ENCODE measurements at regions not wholly inside any gene's neighbourhood (a gene's known extent, or its start where the extent isn't known, plus 50 kb on each side); places are given as distances from the start of the nearest gene placed in this dataset.

DNA sequence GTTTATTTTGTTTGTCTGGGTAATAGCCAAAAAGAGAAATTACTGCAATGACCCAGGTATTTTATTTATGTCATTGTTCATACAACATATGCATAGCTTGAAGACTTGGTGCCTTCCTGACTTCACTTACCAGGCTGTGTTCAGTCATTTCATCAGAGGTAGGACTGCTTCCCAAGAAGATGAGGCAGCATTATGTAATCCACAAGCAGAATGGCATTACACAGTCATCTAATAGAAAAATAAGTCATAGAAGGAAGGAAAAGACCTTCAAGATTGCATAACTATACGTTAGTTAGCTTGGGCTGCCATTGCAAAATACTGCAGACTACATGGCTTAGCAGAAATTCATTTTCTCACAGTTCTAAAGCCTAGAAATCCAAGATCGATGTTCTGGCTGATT, 167.5 kb downstream of the NMUR2 start:
- no peak overlapping the region for H3K4me3 ChIP-seq (ENCODE audit: control insufficient read depth, low read depth, low read length)
- TF ChIP-seq, protein P1, sequence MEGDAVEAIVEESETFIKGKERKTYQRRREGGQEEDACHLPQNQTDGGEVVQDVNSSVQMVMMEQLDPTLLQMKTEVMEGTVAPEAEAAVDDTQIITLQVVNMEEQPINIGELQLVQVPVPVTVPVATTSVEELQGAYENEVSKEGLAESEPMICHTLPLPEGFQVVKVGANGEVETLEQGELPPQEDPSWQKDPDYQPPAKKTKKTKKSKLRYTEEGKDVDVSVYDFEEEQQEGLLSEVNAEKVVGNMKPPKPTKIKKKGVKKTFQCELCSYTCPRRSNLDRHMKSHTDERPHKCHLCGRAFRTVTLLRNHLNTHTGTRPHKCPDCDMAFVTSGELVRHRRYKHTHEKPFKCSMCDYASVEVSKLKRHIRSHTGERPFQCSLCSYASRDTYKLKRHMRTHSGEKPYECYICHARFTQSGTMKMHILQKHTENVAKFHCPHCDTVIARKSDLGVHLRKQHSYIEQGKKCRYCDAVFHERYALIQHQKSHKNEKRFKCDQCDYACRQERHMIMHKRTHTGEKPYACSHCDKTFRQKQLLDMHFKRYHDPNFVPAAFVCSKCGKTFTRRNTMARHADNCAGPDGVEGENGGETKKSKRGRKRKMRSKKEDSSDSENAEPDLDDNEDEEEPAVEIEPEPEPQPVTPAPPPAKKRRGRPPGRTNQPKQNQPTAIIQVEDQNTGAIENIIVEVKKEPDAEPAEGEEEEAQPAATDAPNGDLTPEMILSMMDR (conservative IDR thresholded peaks at IDR 0.05; ENCODE audit: control insufficient read depth, insufficient read depth, low read depth, low read length), result no peak
- no peak for DNase-seq (ENCODE audit: low read depth)

DNA sequence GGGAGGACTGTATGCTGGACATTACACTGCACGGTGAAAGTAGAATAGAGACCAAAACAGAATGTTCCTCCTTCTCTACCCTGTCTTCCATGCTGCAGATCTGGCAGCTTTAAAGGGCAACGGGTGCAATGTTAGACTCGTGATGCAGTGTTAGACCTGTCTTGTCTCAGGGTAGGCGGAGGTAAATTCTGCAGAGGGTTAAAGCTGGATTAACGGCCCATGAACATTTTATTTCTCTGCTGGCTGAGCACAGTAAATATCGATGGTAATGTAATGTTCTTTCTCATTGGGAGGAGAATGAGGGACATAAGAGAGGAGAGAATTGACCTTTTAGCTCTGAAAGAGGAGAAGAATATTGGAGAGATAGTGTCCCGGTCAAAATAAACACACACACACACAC, 178.9 kb downstream of the NMUR2 start:
- TF ChIP-seq, protein P1 (conservative IDR thresholded peaks at IDR 0.05; ENCODE audit: control insufficient read depth, insufficient read depth, low read depth, low read length), result no peak

DNA sequence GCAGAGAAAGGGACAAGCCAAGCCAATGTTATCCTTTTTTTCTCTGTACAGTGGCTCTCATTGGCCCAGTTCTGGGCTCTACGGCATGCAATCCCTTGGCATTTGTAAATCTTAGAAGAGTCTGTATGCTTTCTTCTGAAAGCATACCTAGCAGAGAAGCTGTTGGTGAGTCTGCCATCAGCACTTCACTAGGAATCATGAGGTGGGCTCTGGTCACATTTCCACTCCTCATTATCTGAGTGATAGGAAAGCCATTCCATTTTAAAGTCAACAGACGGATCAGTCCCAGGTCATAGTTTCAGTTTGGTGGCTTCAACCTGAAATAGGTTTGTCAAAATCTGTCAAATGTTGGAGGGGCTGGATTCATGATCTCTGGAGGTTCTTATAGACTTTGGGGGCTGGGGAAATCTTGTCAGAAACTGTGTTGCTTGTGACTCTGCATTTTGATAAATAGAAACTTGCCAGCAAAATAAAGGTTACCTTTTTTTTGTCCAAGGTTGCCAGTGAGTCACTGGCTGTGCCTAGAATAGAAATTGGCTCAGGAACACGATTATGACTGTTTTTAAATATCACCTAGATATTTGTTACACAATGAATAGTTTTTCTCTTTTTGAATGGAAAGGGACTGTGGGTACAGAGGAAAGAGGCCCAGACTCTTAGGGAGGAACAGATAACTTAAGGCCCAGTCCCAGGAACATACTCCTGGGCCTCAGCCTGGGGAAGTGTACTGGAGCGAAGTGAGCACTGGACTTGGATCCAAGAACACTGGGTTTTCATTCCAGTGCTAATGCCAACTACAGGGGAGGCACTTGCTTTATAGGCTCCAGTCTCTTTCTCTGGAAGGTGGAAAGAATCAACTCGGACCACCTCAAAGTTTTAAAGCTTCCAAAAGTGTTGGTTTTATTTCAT, 183.1 kb downstream of the NMUR2 start:
- no peak for DNase-seq (ENCODE audit: low read depth)
- no peak overlapping the region for H3K4me3 ChIP-seq (ENCODE audit: control insufficient read depth, low read depth, low read length)
- TF ChIP-seq, protein P1 (conservative IDR thresholded peaks at IDR 0.05; ENCODE audit: control insufficient read depth, insufficient read depth, low read depth, low read length), result no peak

More for the DNA sequence above, 178.9 kb downstream of the NMUR2 start:
- no peak for DNase-seq (ENCODE audit: low read depth)
- no peak overlapping the region for H3K4me3 ChIP-seq (ENCODE audit: control insufficient read depth, low read depth, low read length)

DNA sequence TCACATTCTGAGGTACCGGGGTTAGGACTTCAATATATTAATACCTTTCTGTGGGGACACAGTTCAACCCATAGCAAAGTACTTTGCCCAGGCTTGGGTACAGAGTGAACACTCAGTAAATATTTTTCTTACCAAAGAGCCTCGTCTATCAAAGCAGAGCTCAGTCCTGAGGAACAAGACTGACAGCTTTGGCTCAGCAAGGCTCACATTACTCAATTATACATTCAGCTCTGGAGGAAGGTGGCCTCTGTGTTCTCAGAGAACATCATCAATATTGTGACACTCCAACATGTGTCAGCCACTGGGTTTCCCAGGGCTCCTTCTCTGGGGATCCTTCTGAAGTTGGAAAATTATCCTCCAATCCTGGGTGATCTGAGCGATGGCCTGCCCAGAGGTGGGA, 186.4 kb downstream of the NMUR2 start:
- no peak overlapping the region for H3K4me3 ChIP-seq (ENCODE audit: control insufficient read depth, low read depth, low read length)
- TF ChIP-seq, protein P1 (conservative IDR thresholded peaks at IDR 0.05; ENCODE audit: control insufficient read depth, insufficient read depth, low read depth, low read length), result no peak
- no peak for DNase-seq (ENCODE audit: low read depth)

DNA sequence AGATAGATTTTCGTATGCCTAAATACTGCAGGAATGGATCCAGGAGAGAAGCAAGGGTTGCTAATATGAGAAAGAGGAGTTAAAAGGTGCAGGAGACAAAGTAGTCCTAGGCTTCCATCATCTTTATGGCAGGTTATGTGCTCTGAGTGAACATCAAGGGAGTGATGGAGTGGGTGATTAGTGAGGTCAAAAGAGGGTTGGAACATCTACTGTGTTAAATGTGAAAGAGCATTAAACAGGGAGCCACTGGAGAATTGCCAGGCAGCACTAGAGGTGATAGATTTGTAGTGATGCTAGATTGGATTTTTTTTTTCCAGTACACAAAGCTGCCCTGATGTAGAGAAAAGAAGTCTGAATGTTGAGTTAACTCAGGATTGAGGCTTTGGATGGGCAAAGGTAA, 199.3 kb downstream of the NMUR2 start:
- TF ChIP-seq, protein P1 (conservative IDR thresholded peaks at IDR 0.05; ENCODE audit: control insufficient read depth, insufficient read depth, low read depth, low read length), result no peak
- no peak overlapping the region for H3K4me3 ChIP-seq (ENCODE audit: control insufficient read depth, low read depth, low read length)
- no peak for DNase-seq (ENCODE audit: low read depth)

DNA sequence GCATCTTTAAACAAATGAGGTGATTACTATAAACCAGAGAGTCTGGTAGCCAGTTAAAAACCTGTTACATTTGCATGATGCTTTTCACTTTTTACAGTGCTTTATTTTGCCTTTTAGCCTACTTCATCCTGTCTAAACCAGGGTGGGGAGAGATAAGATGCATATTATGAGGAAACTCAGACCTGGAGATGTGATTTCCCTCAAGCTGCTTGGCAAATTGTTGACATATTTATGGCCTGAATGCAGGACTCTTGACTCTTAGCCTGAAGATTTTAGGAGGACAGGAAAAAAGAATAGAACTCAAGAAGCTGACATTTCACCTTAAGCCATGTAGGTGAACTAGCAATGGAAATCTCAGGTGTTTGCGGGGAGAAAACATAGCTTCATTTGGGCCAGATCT, 202.8 kb downstream of the NMUR2 start:
- TF ChIP-seq, protein P1 (conservative IDR thresholded peaks at IDR 0.05; ENCODE audit: control insufficient read depth, insufficient read depth, low read depth, low read length), result no peak

More for the DNA sequence above, 202.8 kb downstream of the NMUR2 start:
- DNase-seq (ENCODE audit: low read depth), result no peak
- no peak overlapping the region for H3K4me3 ChIP-seq (ENCODE audit: control insufficient read depth, low read depth, low read length)

All from fibroblast of mammary gland (primary cell).